ENCODE measurements at regions not wholly inside any gene's neighbourhood (a gene's known extent, or its start where the extent isn't known, plus 50 kb on each side); places are given as distances from the start of the nearest gene placed in this dataset.

DNA sequence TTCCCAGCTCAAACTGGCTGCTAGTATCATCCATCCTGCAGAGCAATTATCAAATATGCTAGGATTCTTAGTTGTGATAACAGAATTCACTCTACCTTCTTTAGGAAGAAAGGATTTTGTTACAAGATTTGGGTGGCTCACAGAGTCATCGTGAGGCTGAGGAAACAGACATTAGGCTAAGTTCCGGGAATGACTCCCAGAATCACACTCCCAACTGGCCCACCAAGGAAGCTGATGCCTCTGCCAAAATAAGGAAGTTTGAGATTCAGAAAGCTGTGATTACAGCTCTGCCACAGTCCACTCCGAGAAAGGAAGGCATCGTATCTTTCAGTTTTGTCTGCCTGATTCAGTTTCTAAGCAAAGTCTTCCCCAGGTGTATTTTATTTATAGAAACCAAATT is 50.6 kb upstream of the LYPLAL1 start:
- in situ Hi-C loops (cut with HindIII; ENCODE audit: extremely low pct_ligation_motif_present, low pct_unique_long_range_greater_than_20kb) (no loop called here), intact Hi-C loops (cut with micrococcal nuclease; ENCODE audit: unreplicated experiment) (no loop called here)
- Histone ChIP-seq H3K9me3 (ENCODE audit: low read length) (no peaks in the 10 kb centered on the region), H3K27me3 (ENCODE audit: control insufficient read depth in 1 of 2, insufficient read depth in 2 of 2, low read length in 2 of 2) (no peaks in the 10 kb centered on the region), H3K4me3 (replicated peaks in 1 of 3; ENCODE audit: insufficient read depth in 1 of 3, low read depth in 2 of 3, low read length in 3 of 3) (no peak overlapping the region), H3K4me1 (ENCODE audit: insufficient read depth, low read length) (no peaks in the 10 kb centered on the region), H3K36me3 (replicated peaks in 1 of 2; ENCODE audit: control insufficient read depth in 1 of 2, insufficient read depth in 2 of 2, low read length in 2 of 2) (no peaks in the 10 kb centered on the region), H4K20me1 (ENCODE audit: insufficient read depth, low read length) (no peaks in the 10 kb centered on the region), H3K9ac (ENCODE audit: insufficient read depth, low read depth, low read length) (no peak overlapping the region), H3K79me2 (ENCODE audit: insufficient read depth, low read length) (no peaks in the 10 kb centered on the region), H3K4me2 (ENCODE audit: low read depth, low read length) (no peak overlapping the region), H2AFZ (ENCODE audit: low read length) (no peak overlapping the region), H3K27ac (ENCODE audit: extremely low read length, insufficient read depth, low read length) (no peak overlapping the region)
- WGBS (ENCODE audit: low lambda C conversion rate) = 25% methylated on average over 4 of the region's 4 CpGs
- TF ChIP-seq, protein P1, sequence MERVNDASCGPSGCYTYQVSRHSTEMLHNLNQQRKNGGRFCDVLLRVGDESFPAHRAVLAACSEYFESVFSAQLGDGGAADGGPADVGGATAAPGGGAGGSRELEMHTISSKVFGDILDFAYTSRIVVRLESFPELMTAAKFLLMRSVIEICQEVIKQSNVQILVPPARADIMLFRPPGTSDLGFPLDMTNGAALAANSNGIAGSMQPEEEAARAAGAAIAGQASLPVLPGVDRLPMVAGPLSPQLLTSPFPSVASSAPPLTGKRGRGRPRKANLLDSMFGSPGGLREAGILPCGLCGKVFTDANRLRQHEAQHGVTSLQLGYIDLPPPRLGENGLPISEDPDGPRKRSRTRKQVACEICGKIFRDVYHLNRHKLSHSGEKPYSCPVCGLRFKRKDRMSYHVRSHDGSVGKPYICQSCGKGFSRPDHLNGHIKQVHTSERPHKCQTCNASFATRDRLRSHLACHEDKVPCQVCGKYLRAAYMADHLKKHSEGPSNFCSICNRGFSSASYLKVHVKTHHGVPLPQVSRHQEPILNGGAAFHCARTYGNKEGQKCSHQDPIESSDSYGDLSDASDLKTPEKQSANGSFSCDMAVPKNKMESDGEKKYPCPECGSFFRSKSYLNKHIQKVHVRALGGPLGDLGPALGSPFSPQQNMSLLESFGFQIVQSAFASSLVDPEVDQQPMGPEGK (CRISPR knock-in tag; IDR thresholded peaks at IDR 0.05) = no peak
- TF ChIP-seq REXO4 (CRISPR knock-in tag; IDR thresholded peaks at IDR 0.05; ENCODE audit: borderline replicate concordance) = no peak
- TF ChIP-seq CAMTA2 (CRISPR knock-in tag; IDR thresholded peaks at IDR 0.05; ENCODE audit: borderline replicate concordance) = no peak
- no peak for TF ChIP-seq HNRNPLL (IDR thresholded peaks at IDR 0.05; ENCODE audit: low read depth, low read length, poor library complexity, severe bottlenecking)
- TF ChIP-seq ZNF24 (IDR thresholded peaks at IDR 0.05) = no peak
- no peak for TF ChIP-seq ZNF678 (CRISPR knock-in tag; IDR thresholded peaks at IDR 0.05)
- TF ChIP-seq KLF16 (CRISPR knock-in tag; IDR thresholded peaks at IDR 0.05) = no peak
- no peak for TF ChIP-seq PCBP2 (optimal IDR thresholded peaks at IDR 0.05; ENCODE audit: low read depth, low read length, poor library complexity, severe bottlenecking)
- TF ChIP-seq ZNF12 (CRISPR knock-in tag; IDR thresholded peaks at IDR 0.05) = no peak
- no peak for TF ChIP-seq LCORL (IDR thresholded peaks at IDR 0.05)
- no peak for TF ChIP-seq LCORL (CRISPR knock-in tag; IDR thresholded peaks at IDR 0.05)
- no peak for TF ChIP-seq ARHGAP35 (CRISPR knock-in tag; IDR thresholded peaks at IDR 0.05; ENCODE audit: borderline replicate concordance)
- no peak for TF ChIP-seq SRY (CRISPR knock-in tag; IDR thresholded peaks at IDR 0.05)
- TF ChIP-seq ZNF672 (CRISPR knock-in tag; IDR thresholded peaks at IDR 0.05) = no peak
- no peak for TF ChIP-seq ZNF788 (CRISPR knock-in tag; IDR thresholded peaks at IDR 0.05; ENCODE audit: borderline replicate concordance)
- TF ChIP-seq KAT8 (CRISPR knock-in tag; IDR thresholded peaks at IDR 0.05) = no peak
- BruUV-seq (replicated peaks) = no TSS peak
- CTCF ChIA-PET (ENCODE audit: low intra/inter-chr PET ratio, low total read pairs) = no interaction called here
- FAIRE-seq (no peak), DNase-seq (ENCODE audit: low spot score) (no peak), ATAC-seq (no peak)
- POLR2A ChIA-PET = no interaction called here

Small RNA genes in the stretch of these regions (small RNA-seq; reads per million reads assigned to genes)
- 0 reads per million in 3 experiments for gene RF00012 (ENCODE audit: insufficient read depth in 2 of 3, insufficient read length in 3 of 3, low read depth in 2 of 3, low replicate concordance in 1 of 3)

Measured in HepG2 (cell line).